ENCODE measurements at regions not wholly inside any gene's neighbourhood (a gene's known extent, or its start where the extent isn't known, plus 50 kb on each side); places are given as distances from the start of the nearest gene placed in this dataset.

DNA sequence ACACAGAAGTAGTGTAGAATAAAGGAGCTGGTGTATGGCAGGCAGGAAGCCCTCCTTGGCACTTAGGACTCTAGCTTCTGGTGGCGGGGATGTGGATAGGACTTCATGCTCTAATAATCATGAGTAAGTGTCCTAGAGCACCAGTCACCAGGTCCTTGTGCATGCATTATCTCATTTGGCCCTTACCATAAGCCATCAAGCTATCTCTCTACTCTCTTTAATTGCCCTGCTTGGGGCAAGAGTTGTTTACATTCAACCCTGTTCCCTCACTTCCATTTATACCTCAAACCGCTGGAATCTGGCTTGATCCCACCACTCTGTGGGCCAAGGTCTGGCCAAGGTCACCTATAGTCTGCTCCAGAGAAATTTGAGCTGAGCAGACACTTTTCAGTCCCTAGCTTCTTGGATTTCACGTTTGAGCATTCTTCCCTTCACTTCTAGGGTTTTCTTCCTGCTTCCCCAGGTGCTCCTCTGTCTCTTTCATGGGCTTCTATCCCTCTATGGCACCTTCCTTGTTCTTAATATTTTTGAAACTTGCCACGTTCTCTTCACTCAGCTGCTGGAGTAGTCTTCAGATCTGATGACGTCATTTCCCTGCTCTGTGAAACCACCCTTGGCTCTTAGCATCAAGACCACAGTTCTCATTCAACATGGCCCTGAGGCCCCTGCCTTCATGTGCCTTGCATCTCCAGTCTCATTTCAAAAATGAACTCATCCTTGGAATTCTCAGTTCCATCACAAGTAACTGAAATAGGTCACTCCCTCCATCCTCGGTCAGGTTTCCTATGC is 94.9 kb upstream of the GATA6 start:
- DNase-seq: no peak

DNA sequence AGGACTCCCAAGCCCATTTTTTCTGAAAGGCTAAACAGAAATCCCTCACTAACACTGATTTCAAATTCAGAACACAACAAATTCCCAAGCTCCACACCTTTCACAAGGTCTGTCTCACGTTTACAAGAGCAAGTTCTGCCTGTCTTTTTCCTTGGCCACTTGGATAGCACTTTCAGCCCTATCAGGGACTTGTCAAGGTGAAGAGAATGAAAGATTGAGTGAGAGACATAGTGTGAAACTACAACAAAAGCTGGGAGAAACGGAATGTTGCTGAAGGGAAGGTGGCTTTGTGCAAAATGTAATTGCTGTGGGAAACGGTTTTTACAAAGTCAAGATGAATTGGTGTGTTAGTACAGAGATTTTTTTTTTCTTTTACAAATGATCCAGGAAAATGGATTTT is 89.4 kb upstream of the GATA6 start:
- no peak for DNase-seq

GRCh38 chr18:22082408-22082807 is 87.0 kb upstream of the GATA6 start:
- no peak for DNase-seq

DNA sequence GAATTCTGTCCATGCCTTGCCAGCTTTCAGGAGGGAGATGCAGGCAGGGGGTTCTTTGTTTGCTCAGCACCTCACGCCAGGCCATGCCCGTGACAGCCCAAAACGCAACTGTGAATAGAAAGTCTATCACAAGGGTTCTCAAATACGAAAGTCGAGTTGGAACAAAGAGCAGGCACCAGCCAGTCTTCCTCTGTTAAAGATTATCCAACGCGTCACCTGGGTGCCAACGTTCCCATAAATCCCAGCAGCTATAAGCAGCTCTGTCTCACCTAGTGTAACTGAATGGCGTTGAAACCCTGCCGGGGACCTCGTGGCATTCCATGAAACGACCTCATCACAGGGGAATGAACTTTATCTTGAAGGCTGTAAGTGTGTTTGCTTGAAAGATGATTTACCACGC is 84.8 kb upstream of the GATA6 start:
- DNase-seq: no peak

DNA sequence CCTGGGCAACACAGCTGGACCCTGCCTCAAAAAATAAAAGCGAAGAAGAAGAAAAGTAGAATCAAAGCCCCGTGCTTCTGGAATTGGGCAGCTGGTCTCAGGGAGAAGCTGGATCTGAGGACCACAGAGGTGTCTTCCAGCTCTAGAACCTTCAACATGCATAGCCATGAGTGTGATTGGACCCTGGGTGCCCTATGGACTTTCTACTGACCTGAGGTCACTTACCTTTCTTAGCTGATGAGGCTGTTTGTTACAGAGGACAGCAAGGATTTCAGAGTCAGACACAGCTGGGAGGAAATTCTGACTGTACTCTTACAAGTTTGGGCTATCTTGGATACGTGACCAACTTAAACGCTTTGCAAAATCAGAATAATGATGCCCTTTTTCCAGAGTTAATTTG is 82.4 kb upstream of the GATA6 start:
- DNase-seq: no peak

DNA sequence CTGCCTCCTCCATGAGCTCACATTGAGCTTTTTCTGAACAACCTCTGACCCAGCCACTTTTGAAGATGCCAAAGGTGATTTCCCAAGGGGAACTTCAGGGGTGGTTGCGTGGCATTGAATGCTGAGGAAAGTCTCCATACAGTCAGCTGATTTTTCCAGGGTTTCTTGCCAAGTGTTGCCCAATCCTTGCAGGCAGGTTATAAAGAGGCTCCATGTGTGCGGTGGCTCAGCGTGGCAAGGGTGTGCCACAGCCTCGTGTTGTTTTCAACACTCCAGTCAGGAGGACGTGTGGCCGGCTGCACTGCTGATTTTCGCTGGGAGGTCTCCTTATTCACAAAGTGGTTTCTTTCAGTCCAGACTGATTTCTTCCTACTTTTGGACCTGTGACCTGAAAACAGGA is 81.4 kb upstream of the GATA6 start:
- no peak for DNase-seq

GRCh38 chr18:22088996-22089640 is 80.3 kb upstream of the GATA6 start:
- DNase-seq: no peak

- no peak for DNase-seq
Observed at GRCh38 chr18:22091341-22091740, 78.0 kb upstream of the GATA6 start.

DNA sequence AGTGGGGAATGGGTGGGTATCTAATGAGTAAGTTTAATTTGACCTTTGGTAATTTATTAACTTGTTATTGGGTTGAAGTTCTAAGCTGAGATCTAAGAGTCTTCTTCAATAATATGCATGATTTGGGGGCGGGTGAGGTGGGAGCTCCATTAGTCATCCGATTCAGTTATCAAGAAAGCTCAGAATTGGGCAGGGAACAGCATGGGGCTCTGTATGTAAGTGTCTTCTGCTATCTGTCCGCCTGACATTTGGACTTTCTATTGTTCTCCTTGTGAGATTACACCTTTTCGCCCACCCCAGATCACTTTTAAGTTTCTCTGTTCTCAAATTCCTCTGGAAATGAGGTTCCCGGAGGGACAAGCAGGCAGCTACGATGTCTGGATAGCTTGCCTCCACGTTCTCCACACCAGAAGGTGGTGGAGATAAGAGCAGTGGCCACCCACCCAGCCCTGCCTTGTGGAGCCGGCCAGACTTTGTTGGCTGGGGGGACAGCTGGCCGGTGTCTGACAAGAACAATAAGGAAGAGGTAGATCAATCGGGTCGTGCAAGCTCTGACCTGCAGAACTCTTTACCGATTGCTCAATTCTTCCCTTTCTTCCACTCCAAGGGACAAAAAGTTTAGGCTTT is 75.5 kb upstream of the GATA6 start:
- no peak for DNase-seq

DNA sequence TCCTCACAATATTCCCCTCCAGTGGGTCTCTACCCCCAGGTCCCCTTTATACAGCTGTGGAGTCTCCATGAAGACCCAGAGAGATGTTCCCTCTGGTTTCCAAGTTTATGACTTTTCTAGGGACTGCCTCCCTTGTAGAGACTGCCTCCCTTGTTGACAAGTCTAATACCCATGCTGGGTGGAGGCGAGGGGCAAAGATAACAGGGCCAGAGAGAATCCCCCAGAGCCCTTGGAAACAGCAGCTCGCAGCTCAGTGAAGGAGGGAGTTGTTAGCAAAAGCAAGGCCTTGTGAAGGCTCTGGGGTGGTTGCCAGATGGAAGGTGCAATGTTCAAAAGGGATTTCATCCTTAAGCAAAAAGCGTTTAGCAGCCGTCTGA is 75.0 kb upstream of the GATA6 start:
- DNase-seq: no peak

GRCh38 chr18:22098563-22098989 is 70.8 kb upstream of the GATA6 start:
- no peak for DNase-seq

DNA sequence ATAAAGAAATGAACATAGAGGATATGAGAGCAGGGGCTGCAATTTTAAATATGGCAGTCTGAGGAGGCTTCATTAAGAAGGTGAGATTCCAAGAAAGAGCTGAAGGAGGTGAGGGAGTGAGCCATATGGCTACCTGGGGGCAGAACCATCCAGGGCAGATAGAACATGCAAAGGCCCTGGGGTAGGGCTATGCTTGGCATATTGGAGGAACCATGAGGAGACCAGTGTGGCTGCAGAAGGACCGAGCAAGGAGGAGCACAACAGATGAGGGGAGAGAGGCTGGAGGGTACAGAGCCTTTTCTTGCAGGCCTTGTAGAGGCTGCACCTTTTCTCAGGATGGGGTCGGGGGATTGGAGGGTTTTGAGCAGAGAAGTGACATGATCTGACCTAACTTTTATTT is 69.5 kb upstream of the GATA6 start:
- DNase-seq: no peak

DNA sequence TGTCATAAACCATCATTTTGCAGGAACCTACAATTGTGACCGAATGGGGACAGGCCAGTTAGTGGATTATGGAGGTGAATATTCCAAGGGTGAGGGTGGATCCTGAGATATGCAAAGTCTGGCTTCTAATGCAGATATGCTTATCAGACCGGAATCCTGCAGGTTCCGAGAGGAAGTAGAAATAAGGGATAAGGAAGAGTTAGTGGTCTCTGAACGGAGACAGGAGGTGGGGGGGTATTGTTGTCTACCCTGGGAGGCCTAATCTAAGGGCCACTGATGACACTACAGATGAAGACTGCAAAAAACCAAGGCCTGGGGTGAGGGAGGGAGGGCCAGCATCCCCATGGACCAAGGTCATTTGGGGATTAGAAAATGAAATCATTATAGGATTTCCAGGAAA is 67.7 kb upstream of the GATA6 start:
- DNase-seq: no peak

GRCh38 chr18:22102953-22103646 is 66.3 kb upstream of the GATA6 start:
- DNase-seq: no peak

- no peak for DNase-seq
Observed at GRCh38 chr18:22103647-22104031, 65.8 kb upstream of the GATA6 start.

GRCh38 chr18:22106536-22107292 is 62.7 kb upstream of the GATA6 start:
- DNase-seq: no peak

GRCh38 chr18:22108674-22109073 is 60.7 kb upstream of the GATA6 start:
- DNase-seq: no peak

DNA sequence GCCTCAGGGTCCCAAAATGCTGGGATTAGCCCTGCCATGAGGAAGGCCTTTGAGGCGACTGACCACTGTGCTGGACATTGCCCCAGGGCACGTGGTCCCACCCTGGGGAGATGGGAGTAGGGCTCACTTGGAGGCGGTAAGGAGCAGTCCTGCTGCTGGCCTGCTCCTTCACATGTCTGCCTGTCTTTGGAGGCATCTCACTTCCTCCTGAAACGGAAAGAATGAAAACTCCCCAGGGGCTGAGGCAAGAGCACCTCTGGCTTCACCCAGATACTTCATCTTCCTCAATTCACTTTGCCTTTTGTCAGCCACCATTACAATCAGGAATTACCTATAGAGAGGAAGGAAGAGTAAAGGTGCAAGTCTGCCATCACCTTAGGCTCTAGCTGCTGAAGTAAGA is 59.9 kb upstream of the GATA6 start:
- DNase-seq: no peak

DNA sequence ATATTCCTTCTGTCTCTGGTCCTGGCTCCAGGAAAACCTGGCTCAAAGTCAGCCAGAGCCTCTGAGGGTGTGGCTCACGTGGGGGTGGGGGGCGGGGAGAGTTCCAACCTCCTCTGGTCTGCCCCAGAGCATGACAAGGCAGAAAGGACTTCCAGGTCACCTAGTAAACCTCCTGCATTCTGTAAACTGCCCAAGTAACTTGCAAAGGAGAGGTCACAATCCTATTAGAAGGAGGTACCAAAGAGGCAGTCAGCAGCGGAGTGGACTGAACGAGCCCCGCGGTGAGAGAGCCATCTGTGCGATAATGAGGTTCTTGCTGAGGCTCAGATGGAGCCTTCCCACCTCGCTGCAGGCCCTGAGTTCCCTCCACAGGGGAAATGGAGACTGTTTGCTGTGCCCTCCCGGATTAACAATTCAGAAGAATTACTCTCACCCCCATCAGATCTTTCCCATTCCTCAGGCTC is 58.9 kb upstream of the GATA6 start:
- no peak for DNase-seq

DNA sequence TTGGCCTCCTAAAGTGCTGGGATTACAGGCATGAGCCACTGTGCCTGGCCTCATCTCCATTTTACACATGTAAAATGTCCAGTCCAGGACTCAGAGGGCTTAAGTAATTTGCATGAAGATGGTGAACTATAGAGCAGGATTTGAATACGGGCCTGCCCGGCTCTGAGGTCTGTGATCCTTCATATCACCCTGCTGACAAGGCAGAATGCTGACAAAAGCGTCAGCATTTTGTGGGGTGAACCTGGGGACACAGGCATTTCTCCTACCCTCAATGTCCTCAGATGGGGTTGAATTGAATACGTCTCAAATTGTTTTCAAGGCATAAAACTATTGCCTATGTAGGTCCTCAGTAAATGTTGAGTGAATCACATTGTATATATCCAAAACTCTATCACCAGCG is 57.2 kb upstream of the GATA6 start:
- no peak for DNase-seq

DNA sequence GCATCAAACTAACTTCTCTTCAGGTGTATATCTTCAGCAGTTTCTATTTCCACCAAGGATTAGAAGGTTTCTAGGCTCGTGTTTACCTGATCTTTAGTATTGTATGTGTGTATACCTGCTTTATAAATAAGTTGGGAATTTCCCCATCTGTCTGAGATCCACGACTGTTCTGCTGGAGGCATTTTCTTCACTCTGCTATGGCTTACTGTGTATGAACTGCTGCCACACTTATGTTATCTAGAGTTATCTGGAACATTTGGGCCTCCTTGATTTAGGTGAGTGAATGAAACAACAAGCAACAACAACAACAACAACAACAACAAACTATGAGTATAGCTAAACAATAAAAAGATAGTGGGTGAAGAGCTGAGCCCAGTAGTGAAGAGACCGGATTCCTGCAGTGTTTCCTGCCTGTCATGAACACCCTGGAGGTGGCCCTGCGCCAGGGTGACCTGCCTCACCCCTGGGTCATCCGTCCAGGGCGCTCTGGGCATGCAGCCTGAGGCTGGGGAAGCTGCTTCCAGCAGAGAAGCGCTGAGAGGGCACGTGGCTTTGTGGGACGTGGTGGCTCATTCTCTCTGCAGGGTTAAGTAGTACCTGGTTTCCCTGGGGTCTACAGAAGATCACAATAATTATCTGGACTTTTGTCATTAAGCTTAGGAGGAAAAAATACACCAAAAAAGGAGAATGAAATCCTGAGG is 56.1 kb upstream of the GATA6 start:
- DNase-seq: no peak

All from CD4-positive, alpha-beta T cell treated with Interleukin-4 for 4 hours (primary cell).